Activated naive CD8-positive, alpha-beta T cell treated with anti-CD3 and anti-CD28 coated beads, Interleukin-2, amount 10 ng/mL, durations not matched to agents 7 days and 5 days (primary cell): ENCODE measurements at regions not wholly inside any gene's neighbourhood (a gene's known extent, or its start where the extent isn't known, plus 50 kb on each side); places are given as distances from the start of the nearest gene placed in this dataset.

Source experiments
- ATAC-seq: fragments of 150-1000 bp; cut with Tn5 transposase; one replicate; pipeline ENCODE4 v1.10.0; 2021; ENCODE audit warnings: low read depth, moderate library complexity
- POLR2A ChIA-PET: fragments of 350-600 bp; sonication (Branson Sonifier 250); formaldehyde crosslinking; loops from one replicate; lab custom pipeline; 2021; ENCODE audit warnings: antibody characterized with exemption; lab: Charles Lee
- DNase-seq: peaks from one replicate; pipeline ENCODE4 v3.0.0; 2021
- H3K27ac Mint-ChIP-seq: one replicate; pipeline ENCODE4 v1.8.0; 2022; ENCODE audit warnings: mild to moderate bottlenecking, mixed read lengths
- H3K27me3 Mint-ChIP-seq: one replicate; pipeline ENCODE4 v1.8.0; 2022; ENCODE audit warnings: mild to moderate bottlenecking, moderate library complexity, mixed read lengths
- H3K36me3 Mint-ChIP-seq: one replicate; pipeline ENCODE4 v1.8.0; 2021; ENCODE audit warnings: mild to moderate bottlenecking, mixed read lengths
- H3K4me1 Mint-ChIP-seq: one replicate; pipeline ENCODE4 v1.8.0; 2021; ENCODE audit warnings: mixed read lengths
- H3K4me3 Mint-ChIP-seq: one replicate; pipeline ENCODE4 v1.8.0; 2022; ENCODE audit warnings: mild to moderate bottlenecking, moderate library complexity, mixed read lengths
- H3K9me3 Mint-ChIP-seq: one replicate; pipeline ENCODE4 v1.8.0; 2021; ENCODE audit warnings: mixed read lengths

DNA sequence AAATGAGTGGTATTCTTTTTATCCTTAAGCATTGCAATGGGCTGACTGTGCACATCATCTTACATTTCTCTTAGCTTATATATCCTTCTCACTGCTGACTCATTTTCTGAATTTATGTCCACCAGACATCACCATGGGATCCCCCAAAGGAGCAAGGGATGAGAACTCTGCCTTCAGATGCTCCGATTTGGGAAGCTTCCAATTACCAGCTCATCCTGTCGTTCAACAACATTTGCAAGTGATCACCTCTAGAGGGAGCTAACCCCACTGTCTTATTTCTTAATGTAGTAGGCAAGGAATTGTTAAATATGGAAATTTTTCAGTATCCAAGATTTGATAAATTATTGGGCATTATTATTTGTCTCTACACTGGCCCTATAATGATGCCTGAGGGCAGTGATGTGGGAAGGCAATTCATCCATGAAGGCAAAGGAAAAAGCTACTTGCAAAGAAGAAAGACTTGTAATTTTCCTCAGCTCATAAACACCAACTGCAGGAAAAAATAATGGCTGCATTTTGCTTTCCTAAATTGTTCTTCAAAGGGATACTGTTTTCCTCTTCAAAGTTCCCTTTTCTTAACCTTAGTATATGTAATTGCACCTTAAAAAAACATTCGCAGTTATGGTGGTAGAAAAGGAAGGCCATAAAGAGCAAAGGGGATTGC, 102.4 kb upstream of the FSHB start:
- H3K9me3 Mint-ChIP-seq: no peaks in the 10 kb centered on the region
- POLR2A ChIA-PET: interaction anchor here (1.2 kb wide), 1 partner anchor 194 kb away, joined by 3 read pairs; the partner anchor contains the start of gene ARL14EP

GRCh38 chr11:30131535-30131934, 99.3 kb upstream of the FSHB start:
- ATAC-seq: no peak
- Mint-ChIP-seq H3K4me3 (no peak overlapping the region), H3K36me3 (no peaks in the 10 kb centered on the region), H3K27me3 (no peaks in the 10 kb centered on the region), H3K27ac (no peak overlapping the region), H3K4me1 (no peaks in the 10 kb centered on the region), H3K9me3 (no peaks in the 10 kb centered on the region)
- DNase-seq: no peak
- POLR2A ChIA-PET: no interaction called here

More for the DNA sequence above, 102.4 kb upstream of the FSHB start:
- H3K36me3 Mint-ChIP-seq: no peaks in the 10 kb centered on the region
- no peaks in the 10 kb centered on the region for H3K27me3 Mint-ChIP-seq
- DNase-seq (no peak), ATAC-seq (no peak)
- no peak overlapping the region for H3K27ac Mint-ChIP-seq
- H3K4me3 Mint-ChIP-seq: no peak overlapping the region
- H3K4me1 Mint-ChIP-seq: no peaks in the 10 kb centered on the region

DNA sequence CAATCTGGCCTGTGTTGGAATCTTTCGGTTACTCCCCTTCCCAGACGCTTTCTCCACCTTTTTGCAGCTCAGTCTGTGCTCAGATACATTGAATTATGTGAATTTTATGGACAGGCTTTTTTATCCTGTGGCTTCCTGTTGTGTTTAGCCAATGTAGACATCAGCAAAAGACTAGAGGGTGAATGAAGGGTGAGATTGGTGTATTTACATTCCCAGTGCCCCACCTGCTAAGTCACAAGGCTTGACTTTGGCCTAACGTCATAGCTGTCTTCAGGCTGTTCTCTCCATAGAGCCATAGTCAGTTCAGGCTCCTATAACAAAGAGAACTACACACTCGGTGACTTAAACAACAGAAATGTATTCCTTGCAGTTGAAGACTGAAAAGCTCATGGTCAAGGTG, 97.5 kb upstream of the FSHB start:
- DNase-seq (no peak), ATAC-seq (no peak)
- Mint-ChIP-seq H3K27ac (no peak overlapping the region), H3K9me3 (no peaks in the 10 kb centered on the region), H3K4me3 (no peak overlapping the region), H3K36me3 (no peaks in the 10 kb centered on the region), H3K4me1 (no peaks in the 10 kb centered on the region), H3K27me3 (no peaks in the 10 kb centered on the region)
- POLR2A ChIA-PET: no interaction called here

DNA sequence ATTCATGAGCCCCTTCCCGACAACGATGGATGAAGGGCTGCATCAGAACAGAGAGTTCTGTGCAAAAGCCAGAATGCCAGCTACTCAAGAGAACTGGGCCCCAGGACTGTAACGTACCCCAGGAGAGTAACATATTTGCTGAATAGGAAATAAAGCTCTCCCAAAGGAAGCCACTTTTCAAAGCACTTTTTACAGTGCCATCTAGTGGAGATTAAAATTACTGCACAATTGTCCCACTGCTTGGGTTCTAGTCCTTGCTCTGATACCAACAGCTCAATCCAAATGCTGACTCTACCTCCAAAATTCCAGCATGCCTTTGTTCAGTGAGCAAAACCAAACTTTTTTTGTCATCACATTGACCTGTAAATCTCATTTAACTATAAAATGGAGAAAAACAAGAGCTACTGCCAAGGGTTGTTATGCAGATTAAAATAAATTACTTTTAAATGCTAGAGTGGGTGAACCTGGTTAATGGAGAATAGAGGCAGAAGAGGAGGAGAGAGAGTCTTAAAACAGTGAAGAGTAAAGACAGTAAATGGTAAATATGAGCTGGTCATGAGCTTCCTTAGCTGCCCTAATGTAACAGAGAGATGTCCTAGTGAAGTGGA, 87.6 kb upstream of the FSHB start:
- Mint-ChIP-seq H3K9me3 (no peaks in the 10 kb centered on the region), H3K27ac (no peak overlapping the region), H3K36me3 (no peaks in the 10 kb centered on the region), H3K4me1 (no peaks in the 10 kb centered on the region), H3K27me3 (peaks cover 10% of the 10 kb centered on the region), H3K4me3 (no peak overlapping the region)
- DNase-seq: no peak
- no peak for ATAC-seq
- POLR2A ChIA-PET: no interaction called here

DNA sequence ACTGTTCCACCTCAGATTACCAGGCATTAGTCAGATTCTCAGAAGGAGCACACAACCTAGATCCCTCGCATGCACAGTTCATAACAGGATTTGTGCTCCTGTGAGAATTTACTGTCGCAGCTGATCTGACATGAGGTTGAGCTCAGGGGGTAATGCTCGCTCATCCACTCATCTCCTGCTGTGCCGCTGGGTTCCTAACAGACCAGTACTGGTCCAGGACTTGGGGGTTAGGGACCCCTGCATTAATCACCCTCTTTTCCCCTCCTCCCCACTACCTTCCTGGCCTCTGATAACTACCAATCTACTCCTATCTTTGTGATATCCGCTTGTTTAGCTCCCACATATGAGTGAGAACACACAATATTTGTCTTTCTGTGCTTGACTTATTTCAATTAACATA, 83.5 kb upstream of the FSHB start:
- H3K4me1 Mint-ChIP-seq: no peaks in the 10 kb centered on the region
- no peaks in the 10 kb centered on the region for H3K9me3 Mint-ChIP-seq
- H3K4me3 Mint-ChIP-seq: no peak overlapping the region
- POLR2A ChIA-PET: no interaction called here
- H3K36me3 Mint-ChIP-seq: no peaks in the 10 kb centered on the region
- no peak overlapping the region for H3K27ac Mint-ChIP-seq
- no peak for DNase-seq
- H3K27me3 Mint-ChIP-seq: peaks cover 8% of the 10 kb centered on the region
- no peak for ATAC-seq

DNA sequence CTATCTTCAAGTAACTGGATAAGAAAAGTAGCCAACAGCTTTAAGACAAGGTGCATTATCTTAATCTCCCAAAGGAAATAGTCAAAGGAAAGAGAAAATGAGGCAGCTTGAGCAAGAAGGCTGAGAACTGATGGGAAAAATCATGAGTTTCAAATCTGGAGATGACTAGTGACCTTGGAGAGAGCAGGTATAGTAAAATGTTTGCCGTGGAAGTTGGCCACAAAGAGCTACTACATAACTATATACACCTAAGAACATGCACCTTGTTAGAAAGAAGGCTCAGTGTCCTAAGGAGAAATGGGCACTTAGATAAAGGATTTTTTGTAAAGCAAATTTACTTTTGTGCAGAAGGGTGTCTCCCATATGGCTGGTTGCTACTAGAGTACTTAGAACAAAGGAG, 80.8 kb upstream of the FSHB start:
- H3K27ac Mint-ChIP-seq: no peak overlapping the region
- POLR2A ChIA-PET: no interaction called here
- no peak for DNase-seq
- H3K36me3 Mint-ChIP-seq: no peaks in the 10 kb centered on the region
- H3K27me3 Mint-ChIP-seq: peaks cover under 1% of the 10 kb centered on the region
- H3K9me3 Mint-ChIP-seq: no peaks in the 10 kb centered on the region
- ATAC-seq: no peak
- no peaks in the 10 kb centered on the region for H3K4me1 Mint-ChIP-seq
- no peak overlapping the region for H3K4me3 Mint-ChIP-seq

DNA sequence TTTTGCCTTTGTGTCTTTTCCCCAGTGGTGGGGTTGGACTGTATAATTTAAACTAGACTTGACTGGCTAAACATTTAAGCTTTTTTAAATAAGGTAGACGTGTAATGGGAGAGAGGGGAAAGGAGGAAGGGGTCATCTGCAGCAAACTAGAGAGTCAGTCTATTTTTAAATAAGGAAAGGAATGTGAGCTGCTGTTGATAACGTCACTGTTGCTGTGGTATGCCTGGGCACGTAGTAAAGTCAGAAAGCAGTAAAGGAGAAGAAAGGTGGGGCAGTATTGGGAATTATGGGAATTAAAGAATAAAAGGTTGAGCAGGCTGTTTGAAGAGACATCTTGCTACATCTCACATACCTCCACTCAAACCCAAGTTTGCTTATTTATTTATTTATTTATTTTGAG, 80.4 kb upstream of the FSHB start:
- POLR2A ChIA-PET: no interaction called here
- Mint-ChIP-seq H3K9me3 (no peaks in the 10 kb centered on the region), H3K4me3 (no peak overlapping the region), H3K27ac (no peak overlapping the region), H3K36me3 (no peaks in the 10 kb centered on the region), H3K27me3 (peaks cover 3% of the 10 kb centered on the region), H3K4me1 (no peaks in the 10 kb centered on the region)
- ATAC-seq (no peak), DNase-seq (no peak)

GRCh38 chr11:30153008-30153407, 77.8 kb upstream of the FSHB start:
- H3K4me3 Mint-ChIP-seq: no peak overlapping the region
- H3K4me1 Mint-ChIP-seq: no peaks in the 10 kb centered on the region
- no peaks in the 10 kb centered on the region for H3K36me3 Mint-ChIP-seq
- DNase-seq (no peak), ATAC-seq (no peak)
- peaks cover 3% of the 10 kb centered on the region for H3K27me3 Mint-ChIP-seq
- no peak overlapping the region for H3K27ac Mint-ChIP-seq
- POLR2A ChIA-PET: no interaction called here
- H3K9me3 Mint-ChIP-seq: no peaks in the 10 kb centered on the region

DNA sequence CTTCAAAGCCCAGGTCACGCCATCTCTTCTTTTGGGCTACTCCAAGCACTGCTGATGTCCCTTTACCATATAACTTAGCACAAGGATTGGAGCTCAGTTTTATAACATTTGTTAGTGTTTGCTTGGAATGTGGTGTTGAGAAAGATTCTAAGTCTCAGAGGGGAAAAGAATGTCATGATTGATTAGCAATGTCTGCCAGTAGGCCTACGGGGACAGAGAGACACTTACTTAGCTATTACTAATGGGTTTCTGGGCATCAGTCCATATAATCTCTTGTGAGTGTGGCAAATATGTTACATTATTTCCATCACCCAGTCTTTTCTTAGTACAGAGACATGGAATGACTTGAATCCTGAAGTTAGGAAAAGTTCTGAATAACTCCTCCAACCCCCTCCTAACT, 75.4 kb upstream of the FSHB start:
- H3K4me3 Mint-ChIP-seq: no peak overlapping the region
- H3K27ac Mint-ChIP-seq: no peak overlapping the region
- no peaks in the 10 kb centered on the region for H3K9me3 Mint-ChIP-seq
- H3K4me1 Mint-ChIP-seq: no peaks in the 10 kb centered on the region
- DNase-seq (no peak), ATAC-seq (no peak)
- POLR2A ChIA-PET: no interaction called here
- H3K36me3 Mint-ChIP-seq: no peaks in the 10 kb centered on the region
- peaks cover 8% of the 10 kb centered on the region for H3K27me3 Mint-ChIP-seq

DNA sequence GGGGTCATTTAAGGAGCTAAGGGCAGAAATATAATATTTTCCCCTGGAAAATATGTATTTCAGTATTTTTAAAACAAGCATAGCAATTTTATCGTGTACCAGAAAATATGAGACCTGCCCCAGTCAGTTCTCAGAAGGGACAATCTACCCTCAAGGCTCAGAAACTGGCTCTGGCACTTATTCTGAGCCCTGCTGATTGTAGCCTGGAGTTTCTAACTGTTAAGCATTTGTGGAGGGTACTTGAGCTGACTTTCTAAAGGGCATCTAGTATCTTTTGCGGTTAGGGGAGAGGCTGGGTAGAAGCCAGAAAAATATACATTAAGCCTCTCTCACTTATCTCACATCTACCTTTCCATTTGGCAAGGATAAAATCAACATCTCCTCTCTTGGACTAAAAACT, 71.3 kb upstream of the FSHB start:
- ATAC-seq: no peak
- no peaks in the 10 kb centered on the region for H3K4me1 Mint-ChIP-seq
- H3K4me3 Mint-ChIP-seq: no peak overlapping the region
- peaks cover 8% of the 10 kb centered on the region for H3K27me3 Mint-ChIP-seq
- DNase-seq: no peak
- H3K36me3 Mint-ChIP-seq: no peaks in the 10 kb centered on the region
- no peak overlapping the region for H3K27ac Mint-ChIP-seq
- H3K9me3 Mint-ChIP-seq: no peaks in the 10 kb centered on the region
- POLR2A ChIA-PET: no interaction called here

GRCh38 chr11:30165652-30166051, 65.2 kb upstream of the FSHB start:
- ATAC-seq (no peak), DNase-seq (no peak)
- H3K9me3 Mint-ChIP-seq: no peaks in the 10 kb centered on the region
- H3K4me3 Mint-ChIP-seq: no peak overlapping the region
- no peak overlapping the region for H3K27ac Mint-ChIP-seq
- POLR2A ChIA-PET: no interaction called here
- no peaks in the 10 kb centered on the region for H3K4me1 Mint-ChIP-seq
- no peaks in the 10 kb centered on the region for H3K36me3 Mint-ChIP-seq
- H3K27me3 Mint-ChIP-seq: peaks cover under 1% of the 10 kb centered on the region

- Mint-ChIP-seq H3K27ac (no peak overlapping the region), H3K4me1 (no peaks in the 10 kb centered on the region), H3K27me3 (peaks cover 6% of the 10 kb centered on the region), H3K4me3 (no peak overlapping the region), H3K36me3 (no peaks in the 10 kb centered on the region), H3K9me3 (no peaks in the 10 kb centered on the region)
- DNase-seq (no peak), ATAC-seq (no peak)
- POLR2A ChIA-PET: no interaction called here
Observed at GRCh38 chr11:30171661-30172060, 59.2 kb upstream of the FSHB start.

DNA sequence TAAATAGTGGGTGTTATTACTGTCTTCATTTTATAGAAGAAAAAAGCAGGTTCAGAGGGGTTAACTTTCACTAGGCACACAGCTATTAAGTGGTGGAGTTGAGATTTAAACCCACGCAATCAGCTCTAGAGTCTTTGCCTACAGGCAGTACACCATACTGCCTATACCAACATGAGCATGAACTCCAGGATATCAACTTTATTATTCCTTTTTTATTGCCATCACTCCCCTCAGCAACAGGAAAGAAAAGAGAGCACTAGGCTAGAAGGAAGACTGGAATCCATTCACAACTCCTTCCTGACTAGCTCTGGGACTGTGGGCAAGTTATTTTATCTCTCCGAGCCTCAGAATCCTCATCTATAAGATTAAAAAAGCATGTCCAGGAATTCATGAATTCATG, 58.7 kb upstream of the FSHB start:
- Mint-ChIP-seq H3K27ac (no peak overlapping the region), H3K4me3 (no peak overlapping the region), H3K9me3 (peaks cover 2% of the 10 kb centered on the region), H3K36me3 (no peaks in the 10 kb centered on the region), H3K4me1 (no peaks in the 10 kb centered on the region), H3K27me3 (peaks cover 6% of the 10 kb centered on the region)
- no peak for ATAC-seq
- POLR2A ChIA-PET: no interaction called here
- no peak for DNase-seq

- Mint-ChIP-seq H3K9me3 (peaks cover 2% of the 10 kb centered on the region), H3K27me3 (peaks cover 6% of the 10 kb centered on the region), H3K27ac (no peak overlapping the region), H3K36me3 (no peaks in the 10 kb centered on the region), H3K4me1 (no peaks in the 10 kb centered on the region), H3K4me3 (no peak overlapping the region)
- DNase-seq: no peak
- POLR2A ChIA-PET: no interaction called here
- no peak for ATAC-seq
Observed at GRCh38 chr11:30172883-30173311, 57.9 kb upstream of the FSHB start.
